GM18499 (cell line): ENCODE measurements at regions not wholly inside any gene's neighbourhood (a gene's known extent, or its start where the extent isn't known, plus 50 kb on each side); places are given as distances from the start of the nearest gene placed in this dataset.
"Not testable (repeated sequence)": the region's sequence is repeated elsewhere in the genome, so short reads cannot be mapped to it uniquely, and the experiment has no call there.

ENCODE experiments used
- ATAC-seq: cut with Tn5 transposase; IDR thresholded peaks from one replicate; pipeline ENCODE4 v1.9.1; 2021; ENCODE audit warnings: moderate number of reproducible peaks; ENCODE audit not compliant: insufficient read depth, unreplicated experiment

DNA sequence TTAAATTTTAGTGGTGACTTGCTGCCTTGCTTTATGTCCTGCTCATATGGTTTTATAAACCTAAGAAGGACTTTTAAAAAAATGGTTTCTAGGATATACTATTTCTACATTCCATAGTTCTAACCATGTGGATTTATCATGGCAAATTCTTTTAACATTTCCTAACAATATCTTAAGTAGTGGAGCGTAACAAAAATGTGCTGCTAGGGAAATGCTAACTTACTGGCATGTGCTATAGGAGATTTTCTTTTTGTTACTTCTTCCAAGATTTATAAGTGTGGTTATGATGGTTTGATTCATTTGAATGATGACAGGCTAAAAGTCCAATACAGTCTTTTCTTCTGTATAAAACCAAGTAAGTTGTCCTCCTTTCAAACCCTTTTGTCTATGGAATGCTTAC is 713.7 kb downstream of the SLITRK1 start:
- no peak for ATAC-seq

DNA sequence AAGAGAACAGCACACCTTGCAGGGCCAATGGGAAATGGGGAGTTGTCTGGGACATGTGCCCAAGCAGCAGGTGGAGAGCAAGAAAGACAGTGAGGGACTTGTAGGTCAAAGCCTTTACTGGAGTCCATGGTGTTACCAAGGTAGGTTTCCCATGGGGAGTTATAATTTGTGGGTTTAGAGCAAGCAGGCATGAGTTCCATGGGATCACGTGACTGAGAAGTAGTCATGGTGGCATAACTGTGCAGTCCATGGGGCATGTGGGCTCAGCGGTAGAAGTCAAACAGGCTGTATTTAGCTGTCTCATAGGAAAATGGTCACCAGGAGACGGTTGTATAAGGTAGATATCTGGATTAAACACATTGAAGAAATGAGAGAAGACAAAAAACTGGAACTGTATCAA is 715.1 kb downstream of the SLITRK1 start:
- ATAC-seq, result no peak

DNA sequence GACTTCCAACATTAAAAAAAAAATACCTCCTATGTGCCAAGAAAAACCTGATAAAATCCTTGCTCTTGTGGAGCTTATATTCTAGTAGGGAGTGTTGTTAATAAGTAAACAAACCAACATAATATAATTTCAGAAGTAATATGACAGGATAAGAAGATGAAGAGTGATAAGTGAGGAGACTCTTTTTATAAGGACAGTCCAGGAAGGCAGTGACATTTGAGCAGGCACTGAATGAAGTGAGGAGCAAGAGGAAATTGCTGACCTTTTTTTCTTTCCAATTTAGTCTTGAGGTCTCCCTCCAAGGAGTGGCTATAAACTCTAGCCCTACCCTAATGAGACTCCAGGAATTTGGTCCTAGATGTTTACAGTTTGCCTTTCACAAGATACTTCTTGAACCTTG is 715.7 kb downstream of the SLITRK1 start:
- no peak for ATAC-seq

DNA sequence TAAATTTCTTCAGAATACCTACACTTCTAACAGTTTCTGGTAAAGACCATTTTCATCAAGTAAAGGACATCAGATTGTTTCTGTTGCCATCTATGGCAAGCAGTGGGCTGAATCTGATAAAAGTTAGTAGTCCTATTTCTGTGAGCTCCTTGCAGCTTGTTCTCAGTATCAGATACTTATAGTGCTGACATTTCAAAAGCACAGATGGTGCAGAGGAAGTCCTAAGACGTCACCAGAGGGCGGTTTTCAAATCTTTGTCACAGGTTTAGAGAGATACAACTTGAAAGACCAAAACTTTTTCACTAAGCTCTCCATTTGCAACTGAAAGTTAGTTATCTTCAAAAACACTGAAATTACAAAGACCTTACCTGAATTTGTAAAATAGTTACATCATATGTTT is 719.8 kb downstream of the SLITRK1 start:
- ATAC-seq, result no peak

DNA sequence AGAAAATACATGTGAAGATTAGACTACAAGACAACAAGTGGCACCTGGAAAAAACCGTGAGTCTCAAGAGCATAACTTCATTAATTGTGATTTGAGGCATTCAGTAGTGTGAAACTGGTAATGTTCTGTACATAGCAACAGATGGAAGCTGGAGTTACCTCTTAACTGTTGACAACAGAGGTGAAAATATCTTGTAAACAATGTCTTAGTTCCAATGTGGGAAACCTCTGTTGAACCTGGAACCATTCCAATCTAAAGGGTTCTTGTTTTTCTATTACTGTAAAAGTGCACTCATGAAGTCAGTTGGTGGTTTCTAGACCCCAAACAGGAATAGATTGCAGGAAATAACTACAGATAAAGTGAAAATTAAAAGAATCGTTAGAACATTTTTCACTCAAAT is 728.4 kb downstream of the SLITRK1 start:
- ATAC-seq, result no peak

DNA sequence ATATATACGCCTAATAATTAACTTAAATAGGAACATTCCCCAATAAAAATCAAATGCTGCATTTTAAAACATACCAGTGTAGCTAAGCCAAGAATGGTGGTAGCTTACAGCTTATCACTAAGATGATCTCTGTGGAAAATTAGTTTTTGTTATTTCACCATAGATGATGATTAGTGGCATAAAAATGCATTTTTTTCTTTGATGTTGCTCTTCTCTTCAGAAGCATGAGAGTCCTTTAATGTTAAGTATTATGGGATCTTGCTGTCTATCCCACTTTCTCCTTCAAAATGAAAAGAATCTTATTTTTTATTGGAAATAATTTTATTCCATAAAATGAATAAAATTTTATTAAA is 731.0 kb downstream of the SLITRK1 start:
- no peak for ATAC-seq

DNA sequence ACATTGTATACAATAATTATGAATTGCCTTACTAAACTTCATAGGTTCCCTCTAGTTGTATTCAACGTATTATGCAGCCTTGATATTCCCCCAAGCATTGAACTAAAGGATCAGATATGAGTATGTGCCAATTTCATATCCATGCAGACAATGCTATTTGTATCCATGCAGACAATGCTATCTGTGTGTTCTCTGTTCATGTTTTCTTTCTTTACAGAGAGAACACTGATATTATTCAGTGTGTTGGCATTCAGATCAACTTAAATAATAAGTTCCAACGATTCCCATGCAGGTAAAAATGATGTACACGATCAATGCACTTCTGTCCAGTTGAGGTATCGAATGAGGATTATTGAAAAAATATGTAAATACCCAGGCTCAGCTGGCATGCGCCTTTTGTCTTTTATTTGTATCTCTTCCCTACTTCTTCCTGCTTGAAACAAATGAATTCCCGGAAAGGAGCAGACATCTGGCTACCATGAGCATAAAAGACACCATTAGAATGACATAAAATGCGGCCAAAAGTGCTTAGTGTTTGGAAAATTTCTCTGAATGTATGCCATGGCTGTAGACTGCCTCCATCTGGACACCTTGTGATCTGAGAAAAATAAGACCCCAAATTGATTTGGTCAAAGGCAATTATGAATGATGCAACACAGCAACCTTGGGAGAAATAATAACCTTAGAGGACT is 731.5 kb downstream of the SLITRK1 start:
- ATAC-seq, result no peak

DNA sequence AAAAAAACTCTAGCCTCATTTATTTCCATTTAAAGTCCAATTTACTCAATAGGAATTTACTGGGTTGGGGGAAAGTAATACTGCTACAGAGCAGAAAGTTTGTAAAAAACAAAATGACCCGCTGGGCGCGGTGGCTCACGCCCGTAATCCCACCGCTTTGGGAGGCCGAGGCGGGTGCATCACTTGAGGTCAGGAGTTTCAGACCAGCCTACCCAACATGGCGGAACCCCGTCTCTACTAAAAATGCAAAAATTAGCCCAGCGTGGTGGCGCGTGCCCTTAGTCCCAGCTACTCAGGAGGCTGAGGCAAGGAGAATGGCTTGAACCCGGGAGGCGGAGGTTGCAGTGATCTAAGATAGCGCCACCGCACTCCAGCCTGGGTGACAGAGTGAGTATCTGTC is 745.6 kb downstream of the SLITRK1 start:
- ATAC-seq, result no peak

DNA sequence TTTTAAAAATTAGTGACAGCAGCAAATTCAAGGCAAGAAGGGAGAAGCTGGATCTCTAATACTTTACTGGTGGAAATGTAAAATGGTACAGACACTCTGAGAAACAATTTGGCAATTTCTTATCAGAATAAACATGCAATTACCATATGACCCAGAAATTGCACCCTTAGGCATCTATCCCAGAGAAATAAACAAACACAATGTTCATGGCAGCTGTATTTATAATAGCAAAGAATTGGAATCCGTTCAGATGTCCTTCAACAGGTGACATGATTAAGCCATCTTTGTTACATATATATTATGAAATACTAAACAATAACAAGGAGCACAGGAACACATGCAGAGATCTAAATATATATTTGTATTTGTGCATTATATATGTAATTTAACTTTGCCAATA is 756.5 kb downstream of the SLITRK1 start:
- no peak for ATAC-seq

DNA sequence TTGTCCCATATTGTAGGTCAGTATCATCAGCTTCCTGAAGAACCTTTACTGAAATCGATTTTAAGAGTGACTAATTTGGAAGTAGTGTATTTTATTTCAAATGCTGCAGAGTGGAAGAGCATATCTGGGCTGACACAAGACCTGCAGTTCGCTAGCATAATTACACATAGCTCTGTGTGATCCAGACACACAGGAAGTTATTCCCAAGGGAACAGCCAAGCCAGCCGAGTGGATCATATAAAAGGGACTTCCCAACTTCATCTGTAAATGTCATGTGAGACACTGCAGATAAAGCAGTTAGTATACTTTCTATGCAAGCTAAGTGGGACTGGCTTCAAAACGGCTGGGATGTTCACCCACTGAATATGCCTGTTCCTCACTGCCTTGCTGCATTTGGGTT is 760.4 kb downstream of the SLITRK1 start:
- no peak for ATAC-seq

DNA sequence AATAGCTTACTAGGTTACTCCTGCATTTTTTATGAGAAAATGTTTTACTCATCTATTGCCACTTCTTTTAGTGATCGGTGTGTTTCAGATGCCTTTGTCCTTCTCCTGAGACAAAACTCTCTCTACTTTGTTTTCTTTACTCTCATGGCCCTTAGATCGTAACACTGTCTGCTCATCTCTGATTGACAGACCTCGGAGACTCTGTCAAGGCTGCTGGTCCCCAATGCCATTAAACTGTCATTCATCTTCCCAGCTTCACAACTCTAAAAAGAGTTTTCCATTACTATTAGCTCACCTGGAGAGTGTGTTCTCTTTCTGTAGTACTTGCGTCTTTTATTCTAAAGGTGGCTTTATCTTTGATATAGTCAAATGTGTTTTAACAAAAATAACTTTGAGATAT is 765.2 kb downstream of the SLITRK1 start:
- ATAC-seq, result no peak

DNA sequence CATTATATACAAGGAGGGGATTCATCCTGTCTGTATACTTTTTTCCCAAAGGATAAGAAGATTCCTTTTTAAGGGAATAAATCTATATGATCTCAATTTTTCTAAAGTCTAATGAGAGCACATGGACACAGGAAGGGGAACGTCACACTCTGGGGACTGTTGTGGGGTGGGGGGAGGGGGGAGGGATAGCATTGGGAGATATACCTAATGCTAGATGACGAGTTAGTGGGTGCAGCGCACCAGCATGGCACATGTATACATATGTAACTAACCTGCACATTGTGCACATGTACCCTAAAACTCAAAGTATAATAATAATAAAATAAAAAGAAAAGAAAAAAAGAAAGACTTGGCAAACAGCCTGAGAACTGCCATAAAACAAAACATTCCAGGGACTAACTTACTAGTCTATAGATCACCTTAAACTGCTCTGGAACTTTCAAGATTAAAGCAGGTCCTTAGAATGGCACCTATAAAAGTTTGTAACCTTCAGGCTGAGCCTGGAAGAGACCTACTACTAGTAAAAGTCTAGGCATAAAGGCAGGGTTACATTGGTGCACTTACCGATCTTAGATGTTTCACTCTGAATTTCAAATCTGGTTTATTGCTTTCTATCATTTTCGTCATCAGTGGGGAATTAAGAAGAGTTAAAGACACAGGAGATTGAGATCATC is 780.6 kb downstream of the SLITRK1 start:
- ATAC-seq, result not testable (repeated sequence)

DNA sequence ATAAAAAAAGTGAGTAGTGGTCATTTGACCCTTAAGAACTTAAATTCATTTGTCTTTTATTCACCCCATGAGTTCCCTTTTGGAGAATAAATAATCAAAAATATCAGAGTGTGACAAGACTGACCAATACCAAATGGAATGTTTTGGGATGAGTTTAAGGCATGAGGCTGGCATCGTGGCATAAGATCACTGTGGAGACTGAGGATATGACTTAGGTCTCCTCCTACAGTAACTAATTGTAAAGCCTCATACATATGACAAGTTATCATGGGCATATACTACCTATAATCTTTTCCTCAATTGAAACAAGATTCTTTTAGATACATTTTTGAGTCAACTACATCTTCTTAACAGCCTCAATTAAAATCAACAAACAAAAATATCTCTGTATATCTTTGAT is 782.0 kb downstream of the SLITRK1 start:
- no peak for ATAC-seq

DNA sequence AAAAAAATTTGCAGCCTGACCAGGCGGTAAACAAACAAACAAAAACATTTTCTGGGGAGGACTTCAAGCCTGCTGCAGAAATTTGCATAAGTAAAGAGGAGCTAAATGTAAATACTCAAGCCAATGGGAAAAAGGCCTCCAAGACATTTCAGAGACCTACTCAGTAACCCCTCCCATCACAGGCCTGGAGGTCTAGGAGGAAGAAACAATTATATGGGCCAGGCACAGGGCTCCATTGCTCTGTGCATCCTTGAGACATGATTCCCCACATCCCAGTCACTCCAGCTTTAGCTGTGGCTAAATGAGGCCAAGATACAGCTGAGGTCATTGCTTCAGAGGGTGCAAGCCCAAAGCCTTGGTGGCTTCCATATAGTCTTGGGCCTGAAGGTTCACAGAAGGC is 793.4 kb downstream of the SLITRK1 start:
- no peak for ATAC-seq

DNA sequence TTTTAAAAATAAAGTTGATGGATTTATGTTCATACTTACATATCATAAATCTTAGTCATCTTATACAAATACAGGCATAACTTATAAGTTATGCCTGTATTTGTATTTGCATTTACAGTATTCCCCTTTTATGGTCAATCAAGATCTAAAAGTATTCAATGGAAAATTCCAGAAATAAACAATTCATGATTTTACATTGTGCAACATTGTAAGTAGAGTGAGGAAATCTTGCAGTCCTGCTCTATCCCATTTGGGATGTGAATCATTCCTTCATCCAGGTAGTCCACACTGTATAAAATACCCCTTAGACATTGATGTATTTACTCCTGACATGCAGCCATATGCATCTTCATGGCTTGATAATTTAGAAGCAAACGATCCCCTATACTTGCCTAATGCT is 795.3 kb downstream of the SLITRK1 start:
- ATAC-seq, result no peak

DNA sequence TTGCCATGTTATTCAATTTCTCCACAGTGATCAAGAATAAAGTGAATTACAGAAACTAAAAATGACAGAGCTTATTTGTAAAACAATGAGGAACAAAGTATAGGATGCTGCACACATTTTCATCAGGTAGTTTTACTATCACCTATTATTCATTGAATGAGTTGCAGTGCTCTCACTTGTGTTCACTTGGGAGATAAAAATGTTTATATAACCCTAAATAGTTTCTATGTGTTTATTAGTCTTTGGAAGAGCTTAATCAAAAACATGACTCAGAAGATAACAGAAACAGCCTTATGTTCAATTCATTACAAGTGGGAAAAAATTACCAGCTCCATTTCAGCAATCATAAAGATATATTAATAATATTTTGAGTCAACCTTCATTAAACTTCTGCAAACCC is 796.2 kb downstream of the SLITRK1 start:
- no peak for ATAC-seq

DNA sequence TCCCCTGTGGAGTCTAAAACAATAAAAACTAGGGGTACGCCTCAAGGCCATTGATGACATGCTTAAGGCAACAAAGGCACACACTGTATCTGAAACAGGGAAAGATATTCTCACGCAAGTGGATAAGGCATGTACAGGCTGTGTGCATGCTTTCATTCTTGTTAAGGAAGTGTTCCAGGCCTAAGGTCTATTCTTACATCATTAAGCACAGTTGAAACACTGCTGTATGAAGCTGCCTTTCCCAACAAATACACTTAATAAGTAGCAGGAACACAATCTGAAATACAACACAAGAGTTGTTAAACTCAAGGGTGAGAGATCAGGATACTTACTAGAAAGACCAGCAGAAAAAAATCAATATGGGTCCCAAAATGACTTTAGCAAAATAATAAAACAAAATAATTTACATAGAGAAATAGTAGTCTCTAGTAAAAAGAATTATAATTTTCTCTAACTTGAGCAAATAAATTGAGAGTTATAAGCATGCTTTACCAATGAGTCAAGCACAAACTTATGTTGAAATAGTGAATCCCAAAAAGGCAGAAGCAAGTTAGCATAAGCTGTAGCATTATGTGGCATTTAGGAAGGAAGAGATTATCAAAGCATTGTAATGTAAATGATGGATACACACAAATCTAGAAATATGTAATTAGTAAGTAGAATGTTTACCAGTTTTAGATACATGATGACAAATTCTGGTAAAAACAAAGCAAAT is 796.9 kb downstream of the SLITRK1 start:
- ATAC-seq, result no peak

DNA sequence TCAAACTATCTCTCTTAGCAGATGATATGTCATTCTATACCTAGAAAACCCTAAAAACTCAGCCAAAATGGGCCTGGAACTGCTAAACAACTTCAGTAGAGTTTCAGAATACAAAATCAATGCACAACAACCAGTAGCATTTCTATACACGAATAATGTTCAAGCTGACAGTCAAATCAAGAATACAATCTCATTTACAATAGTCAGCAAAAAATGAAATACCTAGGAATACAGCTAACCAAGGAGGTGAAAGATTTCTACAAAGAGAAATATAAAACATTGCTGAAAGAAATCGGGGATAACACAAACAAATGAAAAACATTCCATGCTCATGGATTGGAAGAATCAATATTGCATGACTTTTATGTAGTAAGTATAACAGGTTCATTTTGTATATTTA is 804.8 kb downstream of the SLITRK1 start:
- ATAC-seq, result no peak

DNA sequence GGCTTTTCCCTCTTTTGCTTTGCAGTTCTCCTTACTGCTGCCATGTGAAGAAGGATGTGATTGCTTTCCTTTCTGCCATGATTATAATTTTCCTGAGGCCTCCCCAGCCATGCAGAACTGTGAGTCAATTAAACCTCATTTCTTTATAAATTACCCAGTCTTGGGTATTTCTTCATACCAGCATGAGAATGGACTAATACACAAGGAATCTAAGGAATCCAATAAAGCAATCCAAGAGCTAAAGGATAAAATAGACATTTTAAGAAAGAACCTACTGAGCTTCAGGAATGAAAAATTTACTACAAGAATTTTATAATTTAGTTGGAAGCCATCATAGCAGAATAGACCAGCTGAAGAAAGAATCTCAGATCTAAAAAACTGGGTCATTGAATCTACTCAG is 808.3 kb downstream of the SLITRK1 start:
- not testable (repeated sequence) for ATAC-seq

DNA sequence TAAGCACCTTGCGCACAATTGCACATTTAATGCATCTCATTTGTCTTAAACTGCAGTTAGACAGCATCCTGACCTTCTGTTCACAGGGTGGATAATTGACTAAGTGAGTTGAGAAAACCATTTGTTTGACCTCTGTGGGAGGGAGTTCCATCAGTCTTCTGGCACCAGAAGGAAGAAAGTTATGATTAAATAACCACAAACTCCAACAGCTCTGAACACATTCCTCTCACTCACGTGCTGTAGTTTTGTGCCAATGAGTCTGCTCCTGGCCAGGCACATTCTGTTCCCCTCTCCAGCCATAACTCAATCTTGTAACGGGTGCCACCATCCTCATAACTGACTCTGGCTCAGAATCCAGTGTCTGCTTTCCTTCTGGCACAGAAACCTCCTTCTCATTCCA is 817.2 kb downstream of the SLITRK1 start:
- no peak for ATAC-seq

DNA sequence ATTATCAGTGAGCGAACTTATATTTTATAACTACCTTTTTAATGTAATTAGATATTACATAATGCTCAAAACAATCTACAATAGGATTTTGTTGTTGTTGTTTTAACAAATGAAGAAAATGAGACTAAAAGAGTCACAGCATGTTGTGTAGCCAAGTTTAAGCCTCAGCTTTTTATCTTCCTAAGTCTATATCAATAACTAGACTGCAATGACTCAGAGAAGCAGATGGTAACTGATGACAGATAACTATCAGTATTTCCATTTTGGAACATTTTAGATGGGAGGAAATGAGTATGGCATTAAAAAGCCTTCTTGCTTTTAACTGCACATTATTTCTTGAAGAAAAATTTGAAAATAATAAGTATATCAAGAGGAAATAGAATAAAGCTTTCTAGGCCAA is 825.2 kb downstream of the SLITRK1 start:
- no peak for ATAC-seq

DNA sequence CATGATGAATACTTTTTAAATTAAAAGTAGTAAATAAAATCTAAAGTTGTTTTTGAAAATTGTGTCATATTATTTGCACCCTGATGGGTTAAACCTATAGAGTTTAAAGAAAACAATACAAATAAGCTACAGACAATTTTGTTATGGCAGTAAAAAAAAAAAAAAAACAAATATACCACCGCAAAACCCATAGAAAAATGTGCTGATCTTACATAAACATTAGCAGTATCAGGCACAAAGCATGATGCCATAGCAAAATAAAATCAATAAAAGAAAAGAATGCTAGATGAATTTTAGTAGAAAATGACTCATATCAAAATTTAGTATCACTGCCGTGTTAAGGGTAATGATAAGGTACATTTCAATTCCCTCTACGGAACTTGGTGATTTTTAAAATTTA is 826.0 kb downstream of the SLITRK1 start:
- ATAC-seq, result no peak
